ENCODE measurements at regions not wholly inside any gene's neighbourhood (a gene's known extent, or its start where the extent isn't known, plus 50 kb on each side); places are given as distances from the start of the nearest gene placed in this dataset.

GRCh38 chr22:44597616-44598015, 99.6 kb upstream of the RTL6 start:
- TF ChIP-seq CTCF (IDR thresholded peaks at IDR 0.05; ENCODE audit: low read depth, low read length, poor library complexity, severe bottlenecking): no peak
- TF ChIP-seq EZH2phosphoT487 (IDR thresholded peaks at IDR 0.05; ENCODE audit: borderline replicate concordance, low read length): no peak

All from DOHH2 (cell line).